Stimulated activated CD8-positive, alpha-beta memory T cell treated with anti-CD3 and anti-CD28 coated beads, Interleukin-15, amount 100 ng/mL, for 4 hours (primary cell): ENCODE measurements at regions not wholly inside any gene's neighbourhood (a gene's known extent, or its start where the extent isn't known, plus 50 kb on each side); places are given as distances from the start of the nearest gene placed in this dataset.

Experiments used
- DNase-seq, 2 donors: peaks; one replicate each; pipeline ENCODE4 v3.0.0-alpha.2; 2020; ENCODE audit warnings: low read depth in 2 of 2

- DNase-seq = no peak
Measured at GRCh38 chr21:28654406-28654805, 338.3 kb downstream of the LTN1 start.

- DNase-seq = no peak
Measured at GRCh38 chr21:28644762-28645161, 347.9 kb downstream of the LTN1 start.

GRCh38 chr21:28642891-28643290 lies 349.8 kb downstream of the LTN1 start:
- no peak for DNase-seq

GRCh38 chr21:28641731-28642130 lies 350.9 kb downstream of the LTN1 start:
- no peak for DNase-seq

- no peak for DNase-seq
Measured at GRCh38 chr21:28640326-28640725, 352.4 kb downstream of the LTN1 start.

GRCh38 chr21:28639737-28640136 lies 352.9 kb downstream of the LTN1 start:
- no peak for DNase-seq

- no peak for DNase-seq
Measured at GRCh38 chr21:28636752-28637691, 355.7 kb downstream of the LTN1 start.

- DNase-seq = no peak
Measured at GRCh38 chr21:28635541-28635940, 357.1 kb downstream of the LTN1 start.

- DNase-seq = no peak
Measured at GRCh38 chr21:28633839-28634555, 358.7 kb downstream of the LTN1 start.

- DNase-seq = no peak
Measured at GRCh38 chr21:28632755-28633408, 359.8 kb downstream of the LTN1 start.

GRCh38 chr21:28627691-28628090 lies 365.0 kb downstream of the LTN1 start:
- DNase-seq = no peak

GRCh38 chr21:28627261-28627660 lies 365.4 kb downstream of the LTN1 start:
- no peak for DNase-seq

GRCh38 chr21:28624626-28625025 lies 368.1 kb downstream of the LTN1 start:
- DNase-seq = no peak

GRCh38 chr21:28617300-28617699 lies 375.4 kb downstream of the LTN1 start:
- DNase-seq = no peak

- DNase-seq = no peak
Measured at GRCh38 chr21:28615276-28615675, 377.4 kb downstream of the LTN1 start.

- no peak for DNase-seq
Measured at GRCh38 chr21:28614791-28615190, 377.9 kb downstream of the LTN1 start.

GRCh38 chr21:28608646-28609045 lies 384.0 kb downstream of the LTN1 start:
- DNase-seq = no peak

GRCh38 chr21:28607545-28607944 lies 385.1 kb downstream of the LTN1 start:
- no peak for DNase-seq

GRCh38 chr21:28604946-28605537 lies 387.6 kb downstream of the LTN1 start:
- DNase-seq = no peak

GRCh38 chr21:28602546-28602945 lies 390.1 kb downstream of the LTN1 start:
- DNase-seq = no peak

- DNase-seq = no peak
Measured at GRCh38 chr21:28598214-28598613, 394.5 kb downstream of the LTN1 start.
